ENCODE measurements at regions not wholly inside any gene's neighbourhood (a gene's known extent, or its start where the extent isn't known, plus 50 kb on each side); places are given as distances from the start of the nearest gene placed in this dataset.

DNA sequence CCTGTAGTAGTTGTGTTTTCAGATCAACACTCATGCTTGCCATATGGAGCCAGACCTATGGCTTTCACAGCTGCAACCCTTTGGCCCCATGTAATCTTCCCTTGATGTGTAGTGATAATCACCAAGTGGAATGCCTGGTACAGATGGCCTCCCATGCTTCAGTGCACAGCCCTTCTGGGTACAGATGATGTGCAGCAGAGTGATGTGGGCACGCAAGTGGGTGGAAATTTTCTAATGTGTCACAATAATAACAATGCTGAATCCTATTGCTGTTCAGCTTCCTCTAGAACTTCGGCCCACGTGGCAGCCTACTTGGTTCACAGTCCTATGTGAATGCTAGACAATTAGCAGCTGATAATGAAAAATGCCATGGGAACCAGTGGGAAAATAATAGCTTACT is 188.1 kb downstream of the SNAPC1 start:
- Histone ChIP-seq H3K9ac (ENCODE audit: low read length) (no peak overlapping the region), H3K9me3 (ENCODE audit: control insufficient read depth, low read length) (no peaks in the 10 kb centered on the region), H3K4me2 (ENCODE audit: low read length, poor library complexity, severe bottlenecking) (no peak overlapping the region), H4K8ac (ENCODE audit: low read length) (no peak overlapping the region), H2BK120ac (ENCODE audit: low read depth, low read length) (no peak overlapping the region), H3K4me3 (ENCODE audit: insufficient read depth in 1 of 2, low read depth in 1 of 2, low read length in 2 of 2) (no peak overlapping the region), H2BK15ac (ENCODE audit: low read depth, poor library complexity, severe bottlenecking) (no peak overlapping the region), H2AFZ (ENCODE audit: low read depth, low read length) (no peak overlapping the region), H4K91ac (ENCODE audit: low read length) (no peak overlapping the region), H3K23ac (ENCODE audit: low read length in 2 of 2) (no peak overlapping the region), H2BK5ac (ENCODE audit: low read depth, low read length, poor library complexity, severe bottlenecking) (no peak overlapping the region), H3K14ac (ENCODE audit: low read length in 2 of 2) (no peak overlapping the region), H2AK5ac (ENCODE audit: low read length, severe bottlenecking) (no peak overlapping the region), H3K36me3 (ENCODE audit: control insufficient read depth in 1 of 2, insufficient read depth in 2 of 2, low read depth in 1 of 2, low read length in 2 of 2) (no peaks in the 10 kb centered on the region), H3K4me1 (ENCODE audit: control insufficient read depth, insufficient read depth, low read depth, low read length) (peaks cover 5% of the 10 kb centered on the region), H2BK12ac (ENCODE audit: low read length in 2 of 2) (no peak overlapping the region), H3K4ac (ENCODE audit: low read depth in 1 of 2, low read length in 2 of 2) (no peak overlapping the region), H3K79me1 (replicated peaks; ENCODE audit: low read length, poor library complexity, severe bottlenecking) (peaks cover 12% of the 10 kb centered on the region), H3K27me3 (ENCODE audit: control insufficient read depth in 1 of 2, insufficient read depth in 1 of 2, low read length in 2 of 2) (peaks cover 0 to 8% of the 10 kb centered on the region in 2 experiments), H3K27ac (ENCODE audit: low read length, poor library complexity, severe bottlenecking) (peak overlapping the region; percentile 4), H3K18ac (ENCODE audit: low read depth in 1 of 2, low read length in 2 of 2) (no peak overlapping the region)
- no peak for DNase-seq
- 83% methylated on average over 3 of the region's 3 CpGs for WGBS

DNA sequence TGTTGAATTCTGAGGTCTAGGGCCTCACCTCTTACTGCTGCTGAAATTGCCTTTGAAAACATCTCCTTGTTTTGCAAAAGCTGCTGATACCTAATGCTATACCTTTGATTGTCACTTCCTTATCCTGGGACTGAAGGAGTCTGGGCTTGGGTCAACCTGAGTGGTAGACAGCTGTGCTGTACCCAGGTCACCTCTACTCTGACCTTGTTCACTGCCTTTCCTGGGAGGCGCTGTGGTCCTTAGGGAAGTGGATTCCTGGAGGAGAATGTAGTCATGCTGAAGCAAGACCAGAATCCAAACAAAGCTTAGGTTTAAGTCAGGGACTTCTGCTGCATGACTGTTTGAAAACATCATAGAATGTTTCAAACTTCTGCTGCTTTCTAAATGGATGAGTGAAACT is 191.4 kb downstream of the SNAPC1 start:
- H3K36me3 ChIP-seq (ENCODE audit: control insufficient read depth in 1 of 2, insufficient read depth in 2 of 2, low read depth in 1 of 2, low read length in 2 of 2): no peaks in the 10 kb centered on the region
- DNase-seq: no peak
- no peak overlapping the region for H3K4ac ChIP-seq (ENCODE audit: low read depth in 1 of 2, low read length in 2 of 2)
- H2BK15ac ChIP-seq (ENCODE audit: low read depth, poor library complexity, severe bottlenecking): no peak overlapping the region
- H3K27me3 ChIP-seq (ENCODE audit: control insufficient read depth in 1 of 2, insufficient read depth in 1 of 2, low read length in 2 of 2): peaks cover 0 to 8% of the 10 kb centered on the region in 2 experiments
- H3K18ac ChIP-seq (ENCODE audit: low read depth in 1 of 2, low read length in 2 of 2): no peak overlapping the region
- no peak overlapping the region for H3K27ac ChIP-seq (ENCODE audit: low read length, poor library complexity, severe bottlenecking)
- H3K4me1 ChIP-seq (ENCODE audit: control insufficient read depth, insufficient read depth, low read depth, low read length): peaks cover 5% of the 10 kb centered on the region
- no peak overlapping the region for H3K23ac ChIP-seq (ENCODE audit: low read length in 2 of 2)
- H2BK5ac ChIP-seq (ENCODE audit: low read depth, low read length, poor library complexity, severe bottlenecking): no peak overlapping the region
- H2BK120ac ChIP-seq (ENCODE audit: low read depth, low read length): no peak overlapping the region
- no peak overlapping the region for H4K8ac ChIP-seq (ENCODE audit: low read length)
- H3K9ac ChIP-seq (ENCODE audit: low read length): no peak overlapping the region
- no peak overlapping the region for H2AFZ ChIP-seq (ENCODE audit: low read depth, low read length)
- no peak overlapping the region for H2BK12ac ChIP-seq (ENCODE audit: low read length in 2 of 2)
- H2AK5ac ChIP-seq (ENCODE audit: low read length, severe bottlenecking): peak overlapping the region; percentile 11
- H3K79me1 ChIP-seq (replicated peaks; ENCODE audit: low read length, poor library complexity, severe bottlenecking): peaks cover 10% of the 10 kb centered on the region
- peaks cover 12% of the 10 kb centered on the region for H3K9me3 ChIP-seq (ENCODE audit: control insufficient read depth, low read length)
- WGBS: 56% methylated on average over 1 of the region's 1 CpG
- no peak overlapping the region for H3K4me3 ChIP-seq (ENCODE audit: insufficient read depth in 1 of 2, low read depth in 1 of 2, low read length in 2 of 2)
- H3K4me2 ChIP-seq (ENCODE audit: low read length, poor library complexity, severe bottlenecking): no peak overlapping the region
- H4K91ac ChIP-seq (ENCODE audit: low read length): no peak overlapping the region
- no peak overlapping the region for H3K14ac ChIP-seq (ENCODE audit: low read length in 2 of 2)

DNA sequence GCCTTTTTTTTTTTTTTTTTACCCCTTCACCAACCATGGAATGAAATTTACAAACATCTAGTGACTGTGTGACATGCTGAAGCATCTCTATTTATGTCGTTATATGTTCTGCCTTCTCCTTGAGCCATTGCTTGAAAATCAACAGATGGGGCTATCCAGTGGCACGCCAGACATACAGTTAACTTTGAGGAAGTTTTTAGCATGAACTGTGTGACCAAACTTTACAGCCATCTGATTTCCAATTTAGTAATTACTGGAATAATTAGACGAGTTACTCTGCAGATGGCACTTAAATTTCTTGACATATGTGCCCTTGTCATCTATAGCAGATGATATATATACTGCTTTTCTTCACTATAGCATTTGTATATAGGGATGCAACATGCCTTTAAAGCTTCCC is 192.1 kb downstream of the SNAPC1 start:
- Histone ChIP-seq H3K9ac (ENCODE audit: low read length) (no peak overlapping the region), H3K23ac (ENCODE audit: low read length in 2 of 2) (no peak overlapping the region), H2AFZ (ENCODE audit: low read depth, low read length) (no peak overlapping the region), H2BK12ac (ENCODE audit: low read length in 2 of 2) (no peak overlapping the region), H3K9me3 (ENCODE audit: control insufficient read depth, low read length) (peaks cover 12% of the 10 kb centered on the region), H3K4me3 (ENCODE audit: insufficient read depth in 1 of 2, low read depth in 1 of 2, low read length in 2 of 2) (no peak overlapping the region), H3K18ac (ENCODE audit: low read depth in 1 of 2, low read length in 2 of 2) (no peak overlapping the region), H3K4me1 (ENCODE audit: control insufficient read depth, insufficient read depth, low read depth, low read length) (peaks cover 5% of the 10 kb centered on the region), H2BK15ac (ENCODE audit: low read depth, poor library complexity, severe bottlenecking) (no peak overlapping the region), H2BK5ac (ENCODE audit: low read depth, low read length, poor library complexity, severe bottlenecking) (no peak overlapping the region), H3K27ac (ENCODE audit: low read length, poor library complexity, severe bottlenecking) (no peak overlapping the region), H4K8ac (ENCODE audit: low read length) (no peak overlapping the region), H3K4me2 (ENCODE audit: low read length, poor library complexity, severe bottlenecking) (no peak overlapping the region), H2AK5ac (ENCODE audit: low read length, severe bottlenecking) (no peak overlapping the region), H2BK120ac (ENCODE audit: low read depth, low read length) (no peak overlapping the region), H3K14ac (ENCODE audit: low read length in 2 of 2) (no peak overlapping the region), H3K79me1 (replicated peaks; ENCODE audit: low read length, poor library complexity, severe bottlenecking) (peaks cover 10% of the 10 kb centered on the region), H3K4ac (ENCODE audit: low read depth in 1 of 2, low read length in 2 of 2) (no peak overlapping the region), H3K27me3 (ENCODE audit: control insufficient read depth in 1 of 2, insufficient read depth in 1 of 2, low read length in 2 of 2) (peaks cover 0 to 8% of the 10 kb centered on the region in 2 experiments), H4K91ac (ENCODE audit: low read length) (no peak overlapping the region), H3K36me3 (ENCODE audit: control insufficient read depth in 1 of 2, insufficient read depth in 2 of 2, low read depth in 1 of 2, low read length in 2 of 2) (no peaks in the 10 kb centered on the region)
- DNase-seq: no peak
- WGBS: 77% methylated on average over 2 of the region's 3 CpGs

DNA sequence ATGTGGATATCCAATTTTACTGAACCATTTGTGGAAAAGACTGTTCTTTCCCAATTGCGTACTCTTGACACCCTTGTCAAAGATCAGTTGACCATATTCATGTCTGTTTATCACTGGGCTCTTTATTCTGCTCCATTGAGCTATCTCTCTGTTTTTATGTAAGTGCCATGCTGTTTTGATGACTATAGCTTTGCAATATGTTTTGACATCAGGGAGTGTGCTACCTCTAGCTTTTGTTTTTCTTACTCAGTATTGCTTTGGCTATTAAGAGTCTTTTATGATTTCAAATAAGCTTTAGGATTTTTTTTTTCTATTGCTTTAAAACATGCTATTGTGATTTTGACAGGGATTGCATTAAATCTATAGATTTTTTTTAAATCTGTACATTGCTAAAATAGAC is 194.3 kb downstream of the SNAPC1 start:
- Histone ChIP-seq H2BK120ac (ENCODE audit: low read depth, low read length) (no peak overlapping the region), H3K79me1 (replicated peaks; ENCODE audit: low read length, poor library complexity, severe bottlenecking) (peaks cover 10% of the 10 kb centered on the region), H3K18ac (ENCODE audit: low read depth in 1 of 2, low read length in 2 of 2) (no peak overlapping the region), H3K9me3 (ENCODE audit: control insufficient read depth, low read length) (peaks cover 13% of the 10 kb centered on the region), H3K4me1 (ENCODE audit: control insufficient read depth, insufficient read depth, low read depth, low read length) (peaks cover 3% of the 10 kb centered on the region), H3K4ac (ENCODE audit: low read depth in 1 of 2, low read length in 2 of 2) (no peak overlapping the region), H3K23ac (ENCODE audit: low read length in 2 of 2) (no peak overlapping the region), H2BK15ac (ENCODE audit: low read depth, poor library complexity, severe bottlenecking) (no peak overlapping the region), H2AFZ (ENCODE audit: low read depth, low read length) (no peak overlapping the region), H2BK12ac (ENCODE audit: low read length in 2 of 2) (no peak overlapping the region), H3K14ac (ENCODE audit: low read length in 2 of 2) (no peak overlapping the region), H3K27ac (ENCODE audit: low read length, poor library complexity, severe bottlenecking) (no peak overlapping the region), H2BK5ac (ENCODE audit: low read depth, low read length, poor library complexity, severe bottlenecking) (no peak overlapping the region), H4K8ac (ENCODE audit: low read length) (no peak overlapping the region), H4K91ac (ENCODE audit: low read length) (no peak overlapping the region), H3K4me2 (ENCODE audit: low read length, poor library complexity, severe bottlenecking) (no peak overlapping the region), H3K9ac (ENCODE audit: low read length) (no peak overlapping the region), H3K4me3 (ENCODE audit: insufficient read depth in 1 of 2, low read depth in 1 of 2, low read length in 2 of 2) (no peak overlapping the region), H2AK5ac (ENCODE audit: low read length, severe bottlenecking) (no peak overlapping the region), H3K36me3 (ENCODE audit: control insufficient read depth in 1 of 2, insufficient read depth in 2 of 2, low read depth in 1 of 2, low read length in 2 of 2) (no peaks in the 10 kb centered on the region), H3K27me3 (ENCODE audit: control insufficient read depth in 1 of 2, insufficient read depth in 1 of 2, low read length in 2 of 2) (no peaks in the 10 kb centered on the region)
- WGBS: 67% methylated on average over 1 of the region's 1 CpG
- no peak for DNase-seq

All from mesenchymal stem cell (in vitro differentiated cells and primary cell).